Lung (tissue), 11 donors: ENCODE measurements at regions not wholly inside any gene's neighbourhood (a gene's known extent, or its start where the extent isn't known, plus 50 kb on each side); places are given as distances from the start of the nearest gene placed in this dataset.

Experiments
- ATAC-seq: fragments of 200-7000 bp; cut with Tn5 transposase; one replicate; pipeline ENCODE4 v1.9.1; 2020; ENCODE audit warnings: moderate number of reproducible peaks; ENCODE audit not compliant: insufficient read depth, low FRiP score
- DNase-seq, 3 donors: peaks; one replicate each; pipeline ENCODE4 v3.0.0-alpha.2; 2013 to 2017
- H3K27ac ChIP-seq, 2 donors: one replicate each; pipeline ENCODE4 v1.5.1; 2013; ENCODE audit warnings: mild to moderate bottlenecking in 2 of 2, moderate library complexity in 2 of 2, control low read depth in 1 of 2, inconsistent platforms in 1 of 2, low read depth in 1 of 2, low read length in 1 of 2
- H3K27me3 ChIP-seq, 3 donors: one replicate each; pipeline ENCODE4 v1.5.1; 2013; ENCODE audit warnings: low read length in 2 of 3; ENCODE audit not compliant: control insufficient read depth in 3 of 3, insufficient read depth in 3 of 3
- H3K36me3 ChIP-seq, 4 donors: one replicate each; pipeline ENCODE4 v1.5.1; 2013; ENCODE audit warnings: low read length in 4 of 4, mild to moderate bottlenecking in 1 of 4, moderate library complexity in 1 of 4; ENCODE audit not compliant: control insufficient read depth in 4 of 4, insufficient read depth in 4 of 4
- H3K4me1 ChIP-seq, 5 donors: one replicate each; pipeline ENCODE4 v1.5.1; 2013; ENCODE audit warnings: low read length in 5 of 5, mild to moderate bottlenecking in 2 of 5, moderate library complexity in 1 of 5; ENCODE audit not compliant: control insufficient read depth in 5 of 5, insufficient read depth in 5 of 5
- H3K4me3 ChIP-seq: one replicate; pipeline ENCODE4 v1.5.1; 2013; ENCODE audit warnings: mild to moderate bottlenecking, control low read depth, moderate library complexity
- H3K9ac ChIP-seq, 2 donors: one replicate each; pipeline ENCODE4 v1.5.1; 2013; ENCODE audit warnings: low read length in 2 of 2, control low read depth in 1 of 2; ENCODE audit not compliant: insufficient read depth in 1 of 2
- H3K9me3 ChIP-seq, 4 donors: one replicate each; pipeline ENCODE4 v1.5.1; 2013; ENCODE audit warnings: low read length in 3 of 4, mild to moderate bottlenecking in 1 of 4, moderate library complexity in 1 of 4; ENCODE audit not compliant: control insufficient read depth in 4 of 4, insufficient read depth in 3 of 4
- CTCF ChIP-seq: IDR thresholded peaks from 2 replicates; pipeline ENCODE4 v1.5.1; 2012; ENCODE audit warnings: mild to moderate bottlenecking; ENCODE audit errors: control extremely low read depth, extremely low read depth
- WGBS, 2 donors: extraction: QIAGEN DNeasy Blood & Tissue Kit; methylation state at CpG; one replicate each; pipeline ENCODE4 v1.1.7; 2013; 5-methylcytosine and 5-hydroxymethylcytosine counted together
- donor health status: control.
- donor health status: control.
- donor health status: Bipolar disorder and iron deficiency.
- donor health status: healthy.
- donor health status: DM: yes; HTN: yes; CAD: no.

- 53 to 73% methylated on average over 10 of the region's 10 CpGs for WGBS, 2 donors
- Histone ChIP-seq H3K27me3 (no peaks in the 10 kb centered on the region), H3K36me3 (no peaks in the 10 kb centered on the region), H3K9ac (no peak overlapping the region), H3K27ac (no peak overlapping the region), H3K4me1 (peaks cover 0 to 9% (median 4%) of the 10 kb centered on the region in 5 donors), H3K4me3 (no peak overlapping the region), H3K9me3 (no peaks in the 10 kb centered on the region)
- no peak for TF ChIP-seq CTCF
- DNase-seq (peak; percentile 21 to 56 (median 34)), ATAC-seq (no peak)
Measured at GRCh38 chr3:17972959-17973906, 230.8 kb upstream of the TBC1D5 start.

GRCh38 chr3:17972476-17972875, 230.0 kb upstream of the TBC1D5 start:
- ATAC-seq (no peak), DNase-seq (peak in 2 of 3 donors; percentile 17 to 19)
- H3K4me3 ChIP-seq = no peak overlapping the region
- H3K27me3 ChIP-seq = no peaks in the 10 kb centered on the region
- no peaks in the 10 kb centered on the region for H3K9me3 ChIP-seq
- no peak overlapping the region for H3K27ac ChIP-seq
- WGBS, 2 donors = 55 to 56% methylated on average over 1 of the region's 1 CpG
- TF ChIP-seq CTCF = no peak
- H3K36me3 ChIP-seq = no peaks in the 10 kb centered on the region
- peaks cover 0 to 9% (median 4%) of the 10 kb centered on the region in 5 donors for H3K4me1 ChIP-seq
- no peak overlapping the region for H3K9ac ChIP-seq

GRCh38 chr3:17972030-17972429, 229.6 kb upstream of the TBC1D5 start:
- Histone ChIP-seq H3K9me3 (no peaks in the 10 kb centered on the region), H3K4me3 (no peak overlapping the region), H3K4me1 (peaks cover 0 to 9% (median 4%) of the 10 kb centered on the region in 5 donors), H3K27ac (no peak overlapping the region), H3K9ac (no peak overlapping the region), H3K27me3 (no peaks in the 10 kb centered on the region), H3K36me3 (no peaks in the 10 kb centered on the region)
- DNase-seq (no peak), ATAC-seq (no peak)
- TF ChIP-seq CTCF = no peak
- WGBS, 2 donors = 69 to 83% methylated on average over 1 of the region's 1 CpG
